Keratinocyte (primary cell): ENCODE measurements at regions not wholly inside any gene's neighbourhood (a gene's known extent, or its start where the extent isn't known, plus 50 kb on each side); places are given as distances from the start of the nearest gene placed in this dataset.

Experiments
- DNase-seq: peaks from one replicate; pipeline ENCODE4 v3.0.0-alpha.2; 2011; ENCODE audit warnings: low read depth, missing footprints, low spot score
- FAIRE-seq: peaks from 2 replicates; lab custom pipeline; 2011; peaks lifted over from hg19 to GRCh38; lab: Jason Lieb, UNC
- H2AFZ ChIP-seq: 2 replicates; pipeline ENCODE4 v1.6.0; 2012; ENCODE audit warnings: low read length, control low read depth, inconsistent platforms; ENCODE audit not compliant: control insufficient read depth
- H3K27ac ChIP-seq: 2 replicates; pipeline ENCODE4 v1.5.1; 2011; ENCODE audit warnings: low read length; ENCODE audit not compliant: control insufficient read depth, insufficient read depth
- H3K27me3 ChIP-seq: 3 replicates; pipeline ENCODE4 v1.6.0; 2011; ENCODE audit warnings: low read length; ENCODE audit not compliant: control insufficient read depth, insufficient read depth; ENCODE audit errors: extremely low read depth
- H3K36me3 ChIP-seq, 2 experiments: 2 replicates in 1 of 2; 3 replicates in 1 of 2; pipeline ENCODE4 v1.5.1; 2011; ENCODE audit warnings: low read length in 2 of 2, mild to moderate bottlenecking in 1 of 2; ENCODE audit not compliant: control insufficient read depth in 2 of 2, insufficient read depth in 2 of 2; ENCODE audit errors: extremely low read depth in 1 of 2
- H3K4me1 ChIP-seq: 3 replicates; pipeline ENCODE4 v1.5.1; 2011; ENCODE audit warnings: low read length; ENCODE audit not compliant: control insufficient read depth, insufficient read depth; ENCODE audit errors: extremely low read depth
- H3K4me2 ChIP-seq: 3 replicates; pipeline ENCODE4 v1.6.0; 2011; ENCODE audit warnings: low read depth, low read length; ENCODE audit not compliant: control insufficient read depth, insufficient read depth; ENCODE audit errors: extremely low read depth
- H3K4me3 ChIP-seq, 3 experiments: fragments of 200-600 bp in 1 of 3; sonication (generic) in 1 of 3; 2 replicates in 2 of 3; 3 replicates in 1 of 3; pipeline ENCODE4 v1.5.1; 2011 to 2016; ENCODE audit warnings: low read length in 3 of 3, mild to moderate bottlenecking in 3 of 3, control low read depth in 2 of 3, inconsistent platforms in 1 of 3, low read depth in 1 of 3, mixed read lengths in 1 of 3, mixed run types in 1 of 3, moderate library complexity in 1 of 3; ENCODE audit not compliant: control insufficient read depth in 2 of 3, insufficient read depth in 2 of 3; ENCODE audit errors: extremely low read depth in 1 of 3
- H3K79me2 ChIP-seq: 2 replicates; pipeline ENCODE4 v1.6.0; 2012; ENCODE audit warnings: low read length; ENCODE audit not compliant: control insufficient read depth, insufficient read depth
- H3K9ac ChIP-seq: 3 replicates; pipeline ENCODE4 v1.6.0; 2011; ENCODE audit warnings: low read length; ENCODE audit not compliant: control insufficient read depth, insufficient read depth; ENCODE audit errors: extremely low read depth
- H3K9me1 ChIP-seq: 3 replicates; pipeline ENCODE4 v1.6.0; 2011; ENCODE audit warnings: low read length; ENCODE audit not compliant: control insufficient read depth, insufficient read depth; ENCODE audit errors: extremely low read depth
- H3K9me3 ChIP-seq: 2 replicates; pipeline ENCODE4 v1.5.1; 2012; ENCODE audit warnings: low read depth, low read length; ENCODE audit not compliant: control insufficient read depth
- H4K20me1 ChIP-seq: 3 replicates; pipeline ENCODE4 v1.6.0; 2011; ENCODE audit warnings: low read length; ENCODE audit not compliant: control insufficient read depth, insufficient read depth; ENCODE audit errors: extremely low read depth
- EZH2 ChIP-seq: IDR thresholded peaks from one replicate; pipeline ENCODE4 v1.6.1; 2012; ENCODE audit warnings: inconsistent platforms, mild to moderate bottlenecking, low read length, moderate library complexity
- dilution Hi-C: fragments of 300-500 bp; cut with MboI; formaldehyde crosslinking; loops from one replicate; pipeline ENCODE4 v1.7.0; 2020; ENCODE audit warnings: low sequenced_read_pairs; ENCODE audit not compliant: extremely low pct_ligation_motif_present
- TF ChIP-seq, protein P1 (sequence below), 3 experiments: IDR thresholded peaks in 1 of 3; conservative IDR thresholded peaks in 1 of 3; optimal IDR thresholded peaks in 1 of 3; 2 replicates in 2 of 3; 3 replicates in 1 of 3; pipeline versions ENCODE3 to v1.5.1; 2011; ENCODE audit warnings: low read length in 3 of 3, mild to moderate bottlenecking in 3 of 3, moderate library complexity in 2 of 3, control low read depth in 1 of 3, inconsistent platforms in 1 of 3; ENCODE audit not compliant: insufficient read depth in 2 of 3; ENCODE audit errors: extremely low read depth in 1 of 3

DNA sequence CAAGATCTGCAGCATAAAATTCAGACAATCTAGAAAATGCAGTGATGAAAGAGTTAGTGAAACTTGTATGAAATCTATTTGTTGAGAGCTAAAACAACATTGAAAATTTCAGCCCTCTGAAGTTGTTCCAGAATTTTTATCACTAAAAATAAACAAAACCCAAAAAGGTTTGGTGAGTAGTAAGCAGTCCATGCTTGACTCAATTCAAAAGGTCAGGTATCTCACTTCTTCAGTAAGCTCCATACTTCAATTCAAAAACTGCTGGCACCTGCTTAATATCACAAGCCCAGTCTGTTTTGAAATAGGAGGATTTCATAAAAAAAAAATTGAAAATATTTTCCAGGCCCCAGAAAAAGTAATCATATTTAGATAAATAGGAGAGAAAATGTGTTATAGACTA, 894.4 kb downstream of the SLITRK5 start:
- no peak overlapping the region for H3K27ac ChIP-seq
- DNase-seq (no peak), FAIRE-seq (no peak)
- no peak overlapping the region for H3K4me3 ChIP-seq
- H3K4me2 ChIP-seq, result no peak overlapping the region
- no peak overlapping the region for H3K9ac ChIP-seq
- H3K27me3 ChIP-seq, result no peaks in the 10 kb centered on the region
- H3K4me1 ChIP-seq, result no peaks in the 10 kb centered on the region
- no peaks in the 10 kb centered on the region for H4K20me1 ChIP-seq
- no peak for TF ChIP-seq EZH2
- TF ChIP-seq, protein P1, sequence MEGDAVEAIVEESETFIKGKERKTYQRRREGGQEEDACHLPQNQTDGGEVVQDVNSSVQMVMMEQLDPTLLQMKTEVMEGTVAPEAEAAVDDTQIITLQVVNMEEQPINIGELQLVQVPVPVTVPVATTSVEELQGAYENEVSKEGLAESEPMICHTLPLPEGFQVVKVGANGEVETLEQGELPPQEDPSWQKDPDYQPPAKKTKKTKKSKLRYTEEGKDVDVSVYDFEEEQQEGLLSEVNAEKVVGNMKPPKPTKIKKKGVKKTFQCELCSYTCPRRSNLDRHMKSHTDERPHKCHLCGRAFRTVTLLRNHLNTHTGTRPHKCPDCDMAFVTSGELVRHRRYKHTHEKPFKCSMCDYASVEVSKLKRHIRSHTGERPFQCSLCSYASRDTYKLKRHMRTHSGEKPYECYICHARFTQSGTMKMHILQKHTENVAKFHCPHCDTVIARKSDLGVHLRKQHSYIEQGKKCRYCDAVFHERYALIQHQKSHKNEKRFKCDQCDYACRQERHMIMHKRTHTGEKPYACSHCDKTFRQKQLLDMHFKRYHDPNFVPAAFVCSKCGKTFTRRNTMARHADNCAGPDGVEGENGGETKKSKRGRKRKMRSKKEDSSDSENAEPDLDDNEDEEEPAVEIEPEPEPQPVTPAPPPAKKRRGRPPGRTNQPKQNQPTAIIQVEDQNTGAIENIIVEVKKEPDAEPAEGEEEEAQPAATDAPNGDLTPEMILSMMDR (optimal IDR thresholded peaks at IDR 0.05 in 1 of 3, IDR thresholded peaks at IDR 0.05 in 1 of 3, conservative IDR thresholded peaks at IDR 0.05 in 1 of 3; ENCODE audit: extremely low read depth in 1 of 3, insufficient read depth in 2 of 3, low read length in 3 of 3), result no peak
- no peaks in the 10 kb centered on the region for H3K36me3 ChIP-seq
- H3K79me2 ChIP-seq, result no peaks in the 10 kb centered on the region
- dilution Hi-C loops, result no loop called here
- no peak overlapping the region for H2AFZ ChIP-seq
- no peaks in the 10 kb centered on the region for H3K9me1 ChIP-seq
- no peaks in the 10 kb centered on the region for H3K9me3 ChIP-seq

DNA sequence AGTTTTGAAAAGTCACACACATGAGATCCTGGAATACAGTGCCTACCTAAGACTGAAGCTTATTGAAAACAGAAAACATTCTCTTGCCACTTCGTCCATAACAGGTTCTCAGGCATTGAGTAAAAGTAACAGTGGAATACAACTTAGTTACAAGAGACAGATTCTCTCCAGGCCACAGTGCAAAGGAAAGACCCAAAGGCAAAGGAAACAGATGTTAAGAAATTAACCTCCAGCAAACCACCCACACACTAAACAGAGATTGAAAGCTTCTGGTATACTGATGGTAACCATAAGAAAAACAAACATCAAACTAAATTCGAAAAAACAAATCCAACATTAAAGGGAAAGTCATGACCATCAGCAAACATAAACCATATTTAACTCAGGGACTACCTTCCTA, 914.7 kb downstream of the SLITRK5 start:
- DNase-seq (no peak), FAIRE-seq (no peak)
- Histone ChIP-seq H4K20me1 (no peaks in the 10 kb centered on the region), H3K36me3 (no peaks in the 10 kb centered on the region), H3K27ac (no peak overlapping the region), H3K4me1 (no peaks in the 10 kb centered on the region), H3K4me3 (no peak overlapping the region), H3K9me1 (no peaks in the 10 kb centered on the region), H3K4me2 (no peak overlapping the region), H3K27me3 (no peaks in the 10 kb centered on the region), H3K79me2 (no peaks in the 10 kb centered on the region), H2AFZ (no peak overlapping the region), H3K9ac (no peak overlapping the region), H3K9me3 (no peaks in the 10 kb centered on the region)
- TF ChIP-seq, protein P1 (optimal IDR thresholded peaks at IDR 0.05 in 1 of 3, IDR thresholded peaks at IDR 0.05 in 1 of 3, conservative IDR thresholded peaks at IDR 0.05 in 1 of 3; ENCODE audit: extremely low read depth in 1 of 3, insufficient read depth in 2 of 3, low read length in 3 of 3), result no peak
- TF ChIP-seq EZH2, result no peak
- dilution Hi-C loops, result no loop called here
